ENCODE measurements at regions not wholly inside any gene's neighbourhood (a gene's known extent, or its start where the extent isn't known, plus 50 kb on each side); places are given as distances from the start of the nearest gene placed in this dataset.

- ChIA-PET CTCF (no interaction called here), POLR2A (ENCODE audit: unreplicated experiment) (no interaction called here)
- Histone ChIP-seq H3K4me1 (ENCODE audit: control insufficient read depth, insufficient read depth, low read length) (no peaks in the 10 kb centered on the region), H3K23ac (ENCODE audit: low read depth, low read length) (no peak overlapping the region), H3K36me3 (ENCODE audit: control insufficient read depth, insufficient read depth, low read length) (no peaks in the 10 kb centered on the region), H3K14ac (replicated peaks; ENCODE audit: low read depth, low read length) (no peak overlapping the region), H4K5ac (ENCODE audit: low read depth, low read length) (no peak overlapping the region), H4K91ac (ENCODE audit: insufficient read depth, low read depth, low read length) (no peak overlapping the region), H2BK20ac (ENCODE audit: low read depth, low read length) (no peak overlapping the region), H2AFZ (replicated peaks; ENCODE audit: low read length, poor library complexity) (no peak overlapping the region), H3K4me2 (ENCODE audit: low read depth, low read length) (no peak overlapping the region), H2BK15ac (ENCODE audit: low read depth, low read length) (no peak overlapping the region), H3K27ac (ENCODE audit: insufficient read depth, low read length) (no peak overlapping the region), H2AK9ac (replicated peaks; ENCODE audit: low read depth, low read length, poor library complexity) (no peak overlapping the region), H3K9me3 (ENCODE audit: control insufficient read depth, insufficient read depth, low read length) (no peaks in the 10 kb centered on the region), H4K20me1 (ENCODE audit: insufficient read depth, low read length) (no peaks in the 10 kb centered on the region), H2BK120ac (ENCODE audit: low read depth, low read length) (no peak overlapping the region), H3K9ac (ENCODE audit: low read depth, low read length) (no peak overlapping the region), H3K4me3 (ENCODE audit: insufficient read depth, low read depth, low read length) (no peak overlapping the region), H2BK5ac (ENCODE audit: low read depth, low read length, poor library complexity, severe bottlenecking) (no peak overlapping the region), H4K8ac (ENCODE audit: low read depth in 2 of 2, low read length in 2 of 2) (no peak overlapping the region), H3K56ac (ENCODE audit: extremely low read depth, insufficient read depth, low read length) (no peak overlapping the region), H3K4ac (ENCODE audit: low read depth, low read length) (no peak overlapping the region), H2AK5ac (ENCODE audit: low read depth, low read length) (no peak overlapping the region), H3K9me1 (ENCODE audit: insufficient read depth, low read length) (no peaks in the 10 kb centered on the region), H3K27me3 (ENCODE audit: control insufficient read depth, insufficient read depth, low read length) (peaks cover 7% of the 10 kb centered on the region), H3K79me1 (ENCODE audit: low read depth in 1 of 2, low read length in 2 of 2) (no peaks in the 10 kb centered on the region), H3K18ac (ENCODE audit: low read depth, low read length) (no peak overlapping the region)
- BruUV-seq (replicated peaks), result no TSS peak
- ATAC-seq (ENCODE audit: low read depth), result no peak
- intact Hi-C loops (cut with micrococcal nuclease) (no loop called here), dilution Hi-C loops (cut with HindIII; ENCODE audit: low sequenced_read_pairs, unreplicated experiment) (no loop called here), in situ Hi-C loops (cut with MboI; ENCODE audit: low sequenced_read_pairs) (no loop called here)
- TF ChIP-seq SMC3 (IDR thresholded peaks at IDR 0.05; ENCODE audit: low read depth, low read length) (no peak), RAD21 (IDR thresholded peaks at IDR 0.05; ENCODE audit: low read length) (no peak), RFX5 (IDR thresholded peaks at IDR 0.05; ENCODE audit: low read depth, low read length) (no peak), BHLHE40 (IDR thresholded peaks at IDR 0.05; ENCODE audit: low read depth, low read length) (no peak), MAFK (IDR thresholded peaks at IDR 0.05; ENCODE audit: low read depth, low read length) (no peak), MXI1 (IDR thresholded peaks at IDR 0.05; ENCODE audit: borderline replicate concordance, low read depth, low read length) (no peak), CHD1 (IDR thresholded peaks at IDR 0.05; ENCODE audit: low read depth, low read length) (no peak)
- TF ChIP-seq, protein P1, sequence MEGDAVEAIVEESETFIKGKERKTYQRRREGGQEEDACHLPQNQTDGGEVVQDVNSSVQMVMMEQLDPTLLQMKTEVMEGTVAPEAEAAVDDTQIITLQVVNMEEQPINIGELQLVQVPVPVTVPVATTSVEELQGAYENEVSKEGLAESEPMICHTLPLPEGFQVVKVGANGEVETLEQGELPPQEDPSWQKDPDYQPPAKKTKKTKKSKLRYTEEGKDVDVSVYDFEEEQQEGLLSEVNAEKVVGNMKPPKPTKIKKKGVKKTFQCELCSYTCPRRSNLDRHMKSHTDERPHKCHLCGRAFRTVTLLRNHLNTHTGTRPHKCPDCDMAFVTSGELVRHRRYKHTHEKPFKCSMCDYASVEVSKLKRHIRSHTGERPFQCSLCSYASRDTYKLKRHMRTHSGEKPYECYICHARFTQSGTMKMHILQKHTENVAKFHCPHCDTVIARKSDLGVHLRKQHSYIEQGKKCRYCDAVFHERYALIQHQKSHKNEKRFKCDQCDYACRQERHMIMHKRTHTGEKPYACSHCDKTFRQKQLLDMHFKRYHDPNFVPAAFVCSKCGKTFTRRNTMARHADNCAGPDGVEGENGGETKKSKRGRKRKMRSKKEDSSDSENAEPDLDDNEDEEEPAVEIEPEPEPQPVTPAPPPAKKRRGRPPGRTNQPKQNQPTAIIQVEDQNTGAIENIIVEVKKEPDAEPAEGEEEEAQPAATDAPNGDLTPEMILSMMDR (conservative IDR thresholded peaks at IDR 0.05; ENCODE audit: low read depth, low read length), result no peak
- no peak for DNase-seq
- no CpG with 5 or more reads among the region's 6 CpGs for WGBS, 2 experiments (ENCODE audit: extremely low coverage in 2 of 2, insufficient read length in 1 of 2)
Observed at GRCh38 chr3:31188112-31188511, 293.7 kb upstream of the GADL1 start.

All from IMR-90 (cell line).